Neutrophil (primary cell): ENCODE measurements at regions not wholly inside any gene's neighbourhood (a gene's known extent, or its start where the extent isn't known, plus 50 kb on each side); places are given as distances from the start of the nearest gene placed in this dataset.

ENCODE experiments used
- H3K27ac ChIP-seq: fragments of 200-600 bp; sonication (generic); 2 replicates; pipeline ENCODE4 v1.5.1; 2016; ENCODE audit warnings: mild to moderate bottlenecking, moderate library complexity
- H3K27me3 ChIP-seq: fragments of 200-600 bp; sonication (generic); 2 replicates; pipeline ENCODE4 v1.6.0; 2016; ENCODE audit warnings: mild to moderate bottlenecking
- H3K36me3 ChIP-seq: fragments of 200-600 bp; sonication (generic); 2 replicates; pipeline ENCODE4 v1.5.1; 2017
- H3K4me1 ChIP-seq, 2 experiments: fragments of 200-600 bp in 1 of 2; sonication (generic) in 1 of 2; 1 replicate in 1 of 2; 2 replicates in 1 of 2; pipeline versions ENCODE4 v1.5.1 to v1.6.1; 2013 to 2016; ENCODE audit warnings: low read depth in 1 of 2, low read length in 1 of 2, mild to moderate bottlenecking in 1 of 2, moderate library complexity in 1 of 2; ENCODE audit not compliant: control insufficient read depth in 1 of 2, insufficient read depth in 1 of 2
- H3K4me3 ChIP-seq, 2 experiments: fragments of 200-600 bp in 1 of 2; sonication (generic) in 1 of 2; 1 replicate in 1 of 2; 2 replicates in 1 of 2; pipeline ENCODE4 v1.5.1; 2013 to 2016; ENCODE audit warnings: low read depth in 1 of 2, low read length in 1 of 2, mild to moderate bottlenecking in 1 of 2, moderate library complexity in 1 of 2
- H3K9me3 ChIP-seq: fragments of 200-600 bp; sonication (generic); 2 replicates; pipeline ENCODE4 v1.5.1; 2016
- CTCF ChIP-seq: fragments of 200-600 bp; sonication (generic); IDR thresholded peaks from 2 replicates; pipeline ENCODE4 v1.5.1; 2016; ENCODE audit warnings: antibody characterized with exemption

GRCh38 chr15:69834267-69834666 lies 263.4 kb downstream of the TLE3 start:
- Histone ChIP-seq H3K27ac (no peak overlapping the region), H3K4me3 (no peak overlapping the region), H3K9me3 (no peaks in the 10 kb centered on the region), H3K4me1 (peaks cover 7 to 13% of the 10 kb centered on the region in 2 experiments), H3K36me3 (no peaks in the 10 kb centered on the region), H3K27me3 (no peaks in the 10 kb centered on the region)
- no peak for TF ChIP-seq CTCF

- no peaks in the 10 kb centered on the region for H3K36me3 ChIP-seq
- H3K27me3 ChIP-seq, result no peaks in the 10 kb centered on the region
- H3K9me3 ChIP-seq, result no peaks in the 10 kb centered on the region
- H3K4me1 ChIP-seq, result peaks cover 7 to 13% of the 10 kb centered on the region in 2 experiments
- H3K4me3 ChIP-seq, result no peak overlapping the region
- no peak overlapping the region for H3K27ac ChIP-seq
- no peak for TF ChIP-seq CTCF
Observed at GRCh38 chr15:69834761-69835160, 263.0 kb downstream of the TLE3 start.

GRCh38 chr15:69836048-69836447 lies 261.7 kb downstream of the TLE3 start:
- no peaks in the 10 kb centered on the region for H3K9me3 ChIP-seq
- no peaks in the 10 kb centered on the region for H3K36me3 ChIP-seq
- H3K4me3 ChIP-seq, result no peak overlapping the region
- no peaks in the 10 kb centered on the region for H3K27me3 ChIP-seq
- H3K27ac ChIP-seq, result no peak overlapping the region
- no peak for TF ChIP-seq CTCF
- peaks cover 7 to 13% of the 10 kb centered on the region in 2 experiments for H3K4me1 ChIP-seq

- Histone ChIP-seq H3K9me3 (no peaks in the 10 kb centered on the region), H3K4me1 (peaks cover 7 to 13% of the 10 kb centered on the region in 2 experiments)
Observed at GRCh38 chr15:69836526-69837230, 261.0 kb downstream of the TLE3 start.

GRCh38 chr15:69838338-69838737 lies 259.4 kb downstream of the TLE3 start:
- H3K27me3 ChIP-seq, result no peaks in the 10 kb centered on the region
- no peak for TF ChIP-seq CTCF
- H3K4me1 ChIP-seq, result peaks cover 3 to 4% of the 10 kb centered on the region in 2 experiments
- H3K36me3 ChIP-seq, result no peaks in the 10 kb centered on the region
- no peak overlapping the region for H3K4me3 ChIP-seq
- no peak overlapping the region for H3K27ac ChIP-seq
- no peaks in the 10 kb centered on the region for H3K9me3 ChIP-seq

More at GRCh38 chr15:69836526-69837230, 261.0 kb downstream of the TLE3 start:
- Histone ChIP-seq H3K36me3 (no peaks in the 10 kb centered on the region), H3K27ac (no peak overlapping the region), H3K27me3 (no peaks in the 10 kb centered on the region), H3K4me3 (no peak overlapping the region)
- no peak for TF ChIP-seq CTCF
